K562 (cell line): ENCODE measurements at regions not wholly inside any gene's neighbourhood (a gene's known extent, or its start where the extent isn't known, plus 50 kb on each side); places are given as distances from the start of the nearest gene placed in this dataset.

Experiments used
- ATAC-seq: fragments of 200-7000 bp; cut with Tn5 transposase; 3 replicates; pipeline ENCODE4 v1.9.1; 2020; ENCODE audit warnings: moderate library complexity
- BruUV-seq: library from RNA; stranded (reverse); fragments of 400-500 nt; replicated peaks from 2 replicates; lab custom pipeline; 2021; lab: Mats Ljungman, UMichigan
- CTCF ChIA-PET: fragments of 300-600 bp; formaldehyde crosslinking; extraction: SDS; loops from one replicate; lab custom pipeline; 2021; ENCODE audit warnings: low intra/inter-chr PET ratio; lab: Yijun Ruan, JAX
- POLR2A ChIA-PET: fragments of 300-600, 350-650 bp; sonication (Branson Sonifier 250); formaldehyde crosslinking; extraction: SDS; loops from one replicate; lab custom pipeline; 2021; ENCODE audit warnings: antibody characterized with exemption, inconsistent platforms; lab: Yijun Ruan, JAX
- DNase-seq, 4 experiments: peaks; one replicate each; pipeline versions ENCODE4 v3.0.0 to v3.0.0-alpha.2; 2011 to 2018; ENCODE audit warnings: low spot score in 3 of 4, mixed read lengths in 3 of 4; ENCODE audit errors: extremely low read depth in 1 of 4
- FAIRE-seq: peaks from 2 replicates; lab custom pipeline; 2011; peaks lifted over from hg19 to GRCh38; lab: Jason Lieb, UNC
- H2AFZ ChIP-seq: 2 replicates; pipeline ENCODE4 v1.6.0; 2011; ENCODE audit warnings: low read depth, low read length, control low read depth, inconsistent platforms
- H3K27ac ChIP-seq: fragments of 200-600 bp; 3 replicates; pipeline ENCODE4 v1.8.0; 2011; ENCODE audit warnings: low read depth, mild to moderate bottlenecking, control low read depth, inconsistent platforms, low read length, moderate library complexity, mixed read lengths; ENCODE audit errors: extremely low read depth
- H3K27me3 ChIP-seq, 2 experiments: fragments of 300-600 bp in 1 of 2; 2 replicates in 1 of 2; 3 replicates in 1 of 2; pipeline versions ENCODE4 v1.6.0 to v1.8.0; 2011; ENCODE audit warnings: inconsistent platforms in 2 of 2, low read length in 2 of 2, mild to moderate bottlenecking in 1 of 2, mixed read lengths in 1 of 2, moderate library complexity in 1 of 2; ENCODE audit not compliant: control insufficient read depth in 2 of 2, insufficient read depth in 2 of 2
- H3K36me3 ChIP-seq: fragments of 300-600 bp; 3 replicates; pipeline ENCODE4 v1.8.0; 2011; ENCODE audit warnings: mild to moderate bottlenecking, low read length, inconsistent platforms; ENCODE audit not compliant: control insufficient read depth, insufficient read depth
- H3K4me1 ChIP-seq, 2 experiments: fragments of 200-600 bp in 1 of 2; replicated peaks in 1 of 2; 2 replicates in 1 of 2; 3 replicates in 1 of 2; pipeline versions ENCODE4 v1.5.1 to v1.8.0; 2011; ENCODE audit warnings: inconsistent platforms in 2 of 2, low read length in 2 of 2, mild to moderate bottlenecking in 1 of 2, mixed read lengths in 1 of 2, moderate library complexity in 1 of 2; ENCODE audit not compliant: control insufficient read depth in 2 of 2, insufficient read depth in 2 of 2
- H3K4me2 ChIP-seq: 2 replicates; pipeline ENCODE4 v1.6.1; 2011; ENCODE audit warnings: low read length, control low read depth, inconsistent platforms, mixed read lengths; ENCODE audit not compliant: insufficient read depth
- H3K4me3 ChIP-seq: fragments of 200-600 bp; sonication (generic), shearing (Covaris generic); 2 replicates; pipeline ENCODE4 v1.5.1; 2016; ENCODE audit warnings: control low read depth, inconsistent platforms
- H3K79me2 ChIP-seq: fragments of 200-600 bp; 3 replicates; pipeline ENCODE4 v1.8.0; 2011; ENCODE audit warnings: low read length, inconsistent platforms; ENCODE audit not compliant: control insufficient read depth, insufficient read depth
- H3K9ac ChIP-seq, 2 experiments: 2 replicates each; pipeline versions ENCODE4 v1.6.0 to v1.6.1; 2011; ENCODE audit warnings: low read depth in 2 of 2, low read length in 2 of 2, control low read depth in 1 of 2, inconsistent platforms in 1 of 2, mild to moderate bottlenecking in 1 of 2, mixed read lengths in 1 of 2; ENCODE audit not compliant: insufficient read depth in 1 of 2
- H3K9me1 ChIP-seq: one replicate; pipeline ENCODE4 v1.6.0; 2011; ENCODE audit warnings: inconsistent platforms, mild to moderate bottlenecking, low read length, moderate library complexity; ENCODE audit not compliant: control insufficient read depth, insufficient read depth
- H3K9me3 ChIP-seq: replicated peaks from 2 replicates; pipeline ENCODE4 v1.5.1; 2011; ENCODE audit warnings: low read depth, low read length, inconsistent platforms; ENCODE audit not compliant: control insufficient read depth, insufficient read depth
- H4K20me1 ChIP-seq: replicated peaks from 2 replicates; pipeline ENCODE4 v1.6.1; 2011; ENCODE audit warnings: low read length, inconsistent platforms, mixed read lengths; ENCODE audit not compliant: control insufficient read depth, insufficient read depth
- ETS2 ChIP-seq: IDR thresholded peaks from 2 replicates; pipeline ENCODE4 v1.6.1; 2016; ENCODE audit warnings: borderline replicate concordance, missing genetic modification characterization, mild to moderate bottlenecking, moderate library complexity, missing compliant biosample characterization; ENCODE audit not compliant: poor library complexity, severe bottlenecking
- GABPA ChIP-seq: fragments of 200-800 bp; sonication (Bioruptor generic); conservative IDR thresholded peaks from 2 replicates; pipeline ENCODE4 v1.6.1; 2016; ENCODE audit warnings: low read depth, missing genetic modification characterization, missing compliant biosample characterization
- KAT7 ChIP-seq: sonication (generic); formaldehyde crosslinking; IDR thresholded peaks from 2 replicates; pipeline ENCODE4 v1.8.0; 2022; ENCODE audit warnings: missing genetic modification reagents, mild to moderate bottlenecking, borderline replicate concordance
- KLF6 ChIP-seq: fragments of 250-450 bp; sonication (Bioruptor Pico); IDR thresholded peaks from 2 replicates; pipeline ENCODE4 v1.4.0; 2020; ENCODE audit warnings: mild to moderate bottlenecking, moderate library complexity, borderline replicate concordance
- MCM5 ChIP-seq: fragments of 450-650 bp; IDR thresholded peaks from 2 replicates; pipeline ENCODE4 v1.6.1; 2016; ENCODE audit warnings: low read depth
- PCBP1 ChIP-seq: fragments of 200-400 bp; formaldehyde crosslinking; IDR thresholded peaks from 2 replicates; pipeline ENCODE4 v1.6.1; 2018; ENCODE audit warnings: mild to moderate bottlenecking, low read depth, low read length; ENCODE audit not compliant: poor library complexity, severe bottlenecking
- ZNF232 ChIP-seq: sonication (generic); formaldehyde crosslinking; IDR thresholded peaks from 2 replicates; pipeline ENCODE4 v1.8.0; 2022; ENCODE audit warnings: mild to moderate bottlenecking, missing genetic modification reagents
- ZNF253 ChIP-seq: fragments of 250-450 bp; sonication (Bioruptor Pico); conservative IDR thresholded peaks from 2 replicates; pipeline ENCODE4 v1.6.1; 2021; ENCODE audit warnings: mild to moderate bottlenecking
- ZNF395 ChIP-seq: fragments of 200-800 bp; sonication (Bioruptor generic); IDR thresholded peaks from 2 replicates; pipeline ENCODE4 v1.6.1; 2017; ENCODE audit warnings: missing genetic modification characterization, missing compliant biosample characterization
- ZNF436 ChIP-seq: fragments of 250-450, 450-650 bp; sonication (Bioruptor Pico); formaldehyde crosslinking; IDR thresholded peaks from 2 replicates; pipeline ENCODE4 v1.7.0; 2020; ENCODE audit warnings: mild to moderate bottlenecking
- WGBS: fragments of 100-300 bp; shearing (Covaris generic); methylation state at CpG from one replicate; pipeline ENCODE4 v1.1.6; 2016; ENCODE audit warnings: low coverage, mixed read lengths; ENCODE audit not compliant: insufficient coverage; ENCODE audit errors: missing lambda C conversion rate; 5-methylcytosine and 5-hydroxymethylcytosine counted together
- in situ Hi-C: fragments of 300-500 bp; cut with MboI; formaldehyde crosslinking; loops from 4 replicates; pipeline ENCODE4 v1.15.0; 2018; ENCODE audit warnings: inconsistent platforms, mixed read lengths
- intact Hi-C: fragments of 100-400 bp; cut with micrococcal nuclease; formaldehyde crosslinking; loops from 2 replicates; pipeline ENCODE4 v1.14.2; 2022
- TF ChIP-seq, protein P1 (sequence below): fragments of 450-650 bp; IDR thresholded peaks from 2 replicates; pipeline ENCODE4 v1.6.1; 2016; ENCODE audit warnings: missing biosample characterization, missing genetic modification characterization

DNA sequence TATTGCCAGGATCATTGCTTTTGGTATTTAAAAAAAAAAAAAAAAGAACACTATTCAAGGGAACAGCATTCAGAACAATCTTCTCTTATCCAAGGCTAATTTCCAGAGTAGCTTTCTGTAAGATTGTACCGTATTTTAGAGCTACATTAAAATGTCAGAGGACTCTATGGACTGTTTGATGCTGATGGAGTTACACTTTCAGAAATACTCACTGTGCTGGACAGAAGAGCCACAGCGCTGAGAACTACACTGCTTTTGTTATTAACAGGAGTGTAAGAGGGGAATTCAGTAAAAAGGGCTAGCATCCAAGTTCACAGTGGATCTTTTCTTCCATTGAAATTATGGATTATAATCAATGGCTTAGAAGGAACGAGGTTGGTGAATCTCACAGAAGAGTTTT is 247.7 kb downstream of the AHR start:
- no peak overlapping the region for H3K9ac ChIP-seq
- H3K4me1 ChIP-seq, result no peaks in the 10 kb centered on the region
- in situ Hi-C loops, result no loop called here
- 0% methylated on average over 3 of the region's 3 CpGs for WGBS
- FAIRE-seq, result no peak
- no peaks in the 10 kb centered on the region for H3K9me3 ChIP-seq
- no peak for DNase-seq
- no TSS peak for BruUV-seq
- ChIA-PET POLR2A (no interaction called here), CTCF (no interaction called here)
- no peaks in the 10 kb centered on the region for H4K20me1 ChIP-seq
- no peaks in the 10 kb centered on the region for H3K79me2 ChIP-seq
- H2AFZ ChIP-seq, result no peak overlapping the region
- ATAC-seq, result no peak
- intact Hi-C loops, result no loop called here
- H3K9me1 ChIP-seq, result no peaks in the 10 kb centered on the region
- no peak overlapping the region for H3K4me2 ChIP-seq
- no peak overlapping the region for H3K27ac ChIP-seq
- TF ChIP-seq MCM5 (no peak), PCBP1 (no peak), ZNF232 (CRISPR knock-in tag) (no peak), KAT7 (CRISPR knock-in tag) (no peak), KLF6 (CRISPR knock-in tag) (no peak), GABPA (tag) (no peak), ETS2 (no peak), ZNF436 (CRISPR knock-in tag) (no peak), ZNF395 (CRISPR knock-in tag) (no peak), ZNF253 (no peak)
- TF ChIP-seq, protein P1, sequence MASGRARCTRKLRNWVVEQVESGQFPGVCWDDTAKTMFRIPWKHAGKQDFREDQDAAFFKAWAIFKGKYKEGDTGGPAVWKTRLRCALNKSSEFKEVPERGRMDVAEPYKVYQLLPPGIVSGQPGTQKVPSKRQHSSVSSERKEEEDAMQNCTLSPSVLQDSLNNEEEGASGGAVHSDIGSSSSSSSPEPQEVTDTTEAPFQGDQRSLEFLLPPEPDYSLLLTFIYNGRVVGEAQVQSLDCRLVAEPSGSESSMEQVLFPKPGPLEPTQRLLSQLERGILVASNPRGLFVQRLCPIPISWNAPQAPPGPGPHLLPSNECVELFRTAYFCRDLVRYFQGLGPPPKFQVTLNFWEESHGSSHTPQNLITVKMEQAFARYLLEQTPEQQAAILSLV (tag), result no peak
- no peak overlapping the region for H3K4me3 ChIP-seq
- no peaks in the 10 kb centered on the region for H3K27me3 ChIP-seq
- no peaks in the 10 kb centered on the region for H3K36me3 ChIP-seq
